ENCODE measurements at regions not wholly inside any gene's neighbourhood (a gene's known extent, or its start where the extent isn't known, plus 50 kb on each side); places are given as distances from the start of the nearest gene placed in this dataset.

- peaks cover 49% of the 10 kb centered on the region for H3K9me3 ChIP-seq (ENCODE audit: control insufficient read depth, insufficient read depth, low read length)
- no peak overlapping the region for H2AK5ac ChIP-seq (ENCODE audit: low read depth, low read length)
- H2AK9ac ChIP-seq (replicated peaks; ENCODE audit: low read depth, low read length, poor library complexity) = no peak overlapping the region
- BruUV-seq (replicated peaks) = no TSS peak
- DNase-seq (no peak), ATAC-seq (ENCODE audit: low read depth) (no peak)
- no peaks in the 10 kb centered on the region for H3K36me3 ChIP-seq (ENCODE audit: control insufficient read depth, insufficient read depth, low read length)
- no peak overlapping the region for H3K4me2 ChIP-seq (ENCODE audit: low read depth, low read length)
- no peak overlapping the region for H3K18ac ChIP-seq (ENCODE audit: low read depth, low read length)
- no peaks in the 10 kb centered on the region for H3K4me1 ChIP-seq (ENCODE audit: control insufficient read depth, insufficient read depth, low read length)
- no peaks in the 10 kb centered on the region for H3K9me1 ChIP-seq (ENCODE audit: insufficient read depth, low read length)
- TF ChIP-seq RCOR1 (IDR thresholded peaks at IDR 0.05; ENCODE audit: insufficient replicate concordance, low read length) (no peak), CHD1 (IDR thresholded peaks at IDR 0.05; ENCODE audit: low read depth, low read length) (no peak), POLR2A (IDR thresholded peaks at IDR 0.05; ENCODE audit: low read depth, low read length) (no peak), CTCF (conservative IDR thresholded peaks at IDR 0.05; ENCODE audit: low read depth, low read length) (no peak), RAD21 (IDR thresholded peaks at IDR 0.05; ENCODE audit: low read length) (no peak), RFX5 (IDR thresholded peaks at IDR 0.05; ENCODE audit: low read depth, low read length) (no peak), MAZ (IDR thresholded peaks at IDR 0.05; ENCODE audit: borderline replicate concordance, low read depth, low read length) (no peak), MAFK (IDR thresholded peaks at IDR 0.05; ENCODE audit: low read depth, low read length) (no peak), MXI1 (IDR thresholded peaks at IDR 0.05; ENCODE audit: borderline replicate concordance, low read depth, low read length) (no peak), BHLHE40 (IDR thresholded peaks at IDR 0.05; ENCODE audit: low read depth, low read length) (no peak), ELK1 (IDR thresholded peaks at IDR 0.05; ENCODE audit: borderline replicate concordance, low read depth, low read length) (no peak), CEBPB (IDR thresholded peaks at IDR 0.05; ENCODE audit: low read depth, low read length) (no peak), USF2 (IDR thresholded peaks at IDR 0.05; ENCODE audit: low read depth, low read length) (no peak), SMC3 (IDR thresholded peaks at IDR 0.05; ENCODE audit: low read depth, low read length) (no peak), FOS (IDR thresholded peaks at IDR 0.05; ENCODE audit: low read depth, low read length) (no peak), NFE2L2 (IDR thresholded peaks at IDR 0.05; ENCODE audit: low read depth, low read length) (no peak)
- H4K5ac ChIP-seq (ENCODE audit: low read depth, low read length) = no peak overlapping the region
- POLR2A ChIA-PET (ENCODE audit: unreplicated experiment) = no interaction called here
- CTCF ChIA-PET = no interaction called here
- 52% methylated on average over 15 of the region's 21 CpGs; no CpG with 5 or more reads in 1 of the 2 experiments for WGBS, 2 experiments (ENCODE audit: extremely low coverage in 2 of 2, insufficient read length in 1 of 2)
- in situ Hi-C loops (cut with MboI; ENCODE audit: low sequenced_read_pairs) = no loop called here
- H3K9ac ChIP-seq (ENCODE audit: low read depth, low read length) = no peak overlapping the region
- H3K4me3 ChIP-seq (ENCODE audit: insufficient read depth, low read depth, low read length) = no peak overlapping the region
- no peak overlapping the region for H3K4ac ChIP-seq (ENCODE audit: low read depth, low read length)
- no peak overlapping the region for H4K91ac ChIP-seq (ENCODE audit: insufficient read depth, low read depth, low read length)
- H3K23ac ChIP-seq (ENCODE audit: low read depth, low read length) = no peak overlapping the region
- no peak overlapping the region for H3K27ac ChIP-seq (ENCODE audit: insufficient read depth, low read length)
- H2AFZ ChIP-seq (replicated peaks; ENCODE audit: low read length, poor library complexity) = no peak overlapping the region
- H4K20me1 ChIP-seq (ENCODE audit: insufficient read depth, low read length) = no peaks in the 10 kb centered on the region
- H3K14ac ChIP-seq (replicated peaks; ENCODE audit: low read depth, low read length) = no peak overlapping the region
- H2BK15ac ChIP-seq (ENCODE audit: low read depth, low read length) = no peak overlapping the region
- H4K8ac ChIP-seq (ENCODE audit: low read depth in 2 of 2, low read length in 2 of 2) = no peak overlapping the region
- no peak overlapping the region for H2BK20ac ChIP-seq (ENCODE audit: low read depth, low read length)
- no peaks in the 10 kb centered on the region for H3K79me1 ChIP-seq (ENCODE audit: low read depth in 1 of 2, low read length in 2 of 2)
- no peaks in the 10 kb centered on the region for H3K27me3 ChIP-seq (ENCODE audit: control insufficient read depth, insufficient read depth, low read length)
- intact Hi-C loops (cut with micrococcal nuclease) = no loop called here
- no peak overlapping the region for H2BK5ac ChIP-seq (ENCODE audit: low read depth, low read length, poor library complexity, severe bottlenecking)
- dilution Hi-C loops (cut with HindIII; ENCODE audit: low sequenced_read_pairs, unreplicated experiment) = no loop called here
- no peak overlapping the region for H2BK120ac ChIP-seq (ENCODE audit: low read depth, low read length)
- H3K56ac ChIP-seq (ENCODE audit: extremely low read depth, insufficient read depth, low read length) = no peak overlapping the region
Observed at GRCh38 chr12:130070126-130070611, 92.1 kb upstream of the FZD10 start.

Measured in IMR-90 (cell line).